HEK293 (cell line): ENCODE measurements at regions not wholly inside any gene's neighbourhood (a gene's known extent, or its start where the extent isn't known, plus 50 kb on each side); places are given as distances from the start of the nearest gene placed in this dataset.

ENCODE experiments used
- CTCF ChIA-PET: fragments of 350-600 bp; formaldehyde crosslinking; extraction: SDS; loops from one replicate; lab custom pipeline; 2021; ENCODE audit warnings: antibody characterized with exemption; lab: Yijun Ruan, JAX
- POLR2A ChIA-PET: fragments of 300-600 bp; formaldehyde crosslinking; extraction: SDS; loops from one replicate; lab custom pipeline; 2020; ENCODE audit warnings: antibody characterized with exemption, inconsistent platforms; lab: Yijun Ruan, JAX
- H3K27ac ChIP-seq: fragments of 200-500 bp; sonication (Bioruptor generic); 2 replicates; pipeline ENCODE4 v1.5.1; 2014; ENCODE audit warnings: low read depth, low read length, control low read depth, inconsistent platforms; ENCODE audit errors: extremely low read depth
- H3K36me3 ChIP-seq, 2 experiments: fragments of 200-500 bp in 1 of 2; sonication (Bioruptor generic) in 1 of 2; 1 replicate in 1 of 2; 2 replicates in 1 of 2; pipeline ENCODE4 v1.5.1; 2014 to 2017; ENCODE audit warnings: inconsistent platforms in 2 of 2, low read length in 2 of 2; ENCODE audit not compliant: control insufficient read depth in 2 of 2, insufficient read depth in 1 of 2
- H3K4me1 ChIP-seq: fragments of 200-500 bp; sonication (Bioruptor generic); 2 replicates; pipeline ENCODE4 v1.5.1; 2014; ENCODE audit warnings: mild to moderate bottlenecking, low read length, inconsistent platforms; ENCODE audit not compliant: control insufficient read depth, insufficient read depth
- H3K4me3 ChIP-seq: 2 replicates; pipeline ENCODE4 v1.5.1; 2011; ENCODE audit warnings: low read depth, mild to moderate bottlenecking, control low read depth, low read length, moderate library complexity
- H3K9me3 ChIP-seq: fragments of 200-500 bp; sonication (Bioruptor generic); 2 replicates; pipeline ENCODE4 v1.5.1; 2014; ENCODE audit warnings: low read depth, low read length, inconsistent platforms; ENCODE audit not compliant: control insufficient read depth, insufficient read depth
- FEZF1 ChIP-seq: fragments of 450-650 bp; formaldehyde crosslinking; IDR thresholded peaks from 2 replicates; pipeline ENCODE4 v1.5.1; 2016; ENCODE audit warnings: missing biosample characterization, missing genetic modification characterization
- KLF10 ChIP-seq: fragments of 450-650 bp; IDR thresholded peaks from 2 replicates; pipeline ENCODE4 v1.5.1; 2018; ENCODE audit warnings: missing biosample characterization, mild to moderate bottlenecking, missing genetic modification characterization
- KLF7 ChIP-seq: fragments of 450-650 bp; formaldehyde crosslinking; IDR thresholded peaks from 2 replicates; pipeline ENCODE4 v1.5.1; 2016; ENCODE audit warnings: missing biosample characterization, missing genetic modification characterization, borderline replicate concordance
- MYNN ChIP-seq: fragments of 450-650 bp; formaldehyde crosslinking; IDR thresholded peaks from 2 replicates; pipeline ENCODE4 v1.5.1; 2016; ENCODE audit warnings: missing biosample characterization, missing genetic modification characterization, borderline replicate concordance
- SP7 ChIP-seq: fragments of 450-650 bp; formaldehyde crosslinking; IDR thresholded peaks from 2 replicates; pipeline ENCODE4 v1.5.1; 2016; ENCODE audit warnings: missing biosample characterization, missing genetic modification characterization
- ZBTB1 ChIP-seq: fragments of 450-650 bp; formaldehyde crosslinking; IDR thresholded peaks from 2 replicates; pipeline ENCODE4 v1.5.1; 2016; ENCODE audit warnings: missing biosample characterization, missing genetic modification characterization
- ZBTB21 ChIP-seq: fragments of 450-650 bp; formaldehyde crosslinking; IDR thresholded peaks from 2 replicates; pipeline ENCODE4 v1.5.1; 2017; ENCODE audit warnings: missing biosample characterization, missing genetic modification characterization
- ZBTB49 ChIP-seq: fragments of 450-650 bp; formaldehyde crosslinking; IDR thresholded peaks from 2 replicates; pipeline ENCODE4 v1.5.1; 2016; ENCODE audit warnings: missing biosample characterization, missing genetic modification characterization, low read depth
- ZFHX2 ChIP-seq: fragments of 450-650 bp; formaldehyde crosslinking; conservative IDR thresholded peaks from 2 replicates; pipeline ENCODE4 v1.5.1; 2016; ENCODE audit warnings: missing biosample characterization, missing genetic modification characterization
- ZFP41 ChIP-seq: fragments of 450-650 bp; formaldehyde crosslinking; IDR thresholded peaks from 2 replicates; pipeline ENCODE4 v1.5.1; 2016; ENCODE audit warnings: missing biosample characterization, missing genetic modification characterization, borderline replicate concordance
- ZNF10 ChIP-seq: fragments of 450-650 bp; formaldehyde crosslinking; IDR thresholded peaks from 2 replicates; pipeline ENCODE4 v1.5.1; 2017; ENCODE audit warnings: missing biosample characterization, missing genetic modification characterization
- ZNF132 ChIP-seq: fragments of 450-650 bp; formaldehyde crosslinking; IDR thresholded peaks from 2 replicates; pipeline ENCODE4 v1.5.1; 2017; ENCODE audit warnings: missing biosample characterization, missing genetic modification characterization, borderline replicate concordance
- ZNF157 ChIP-seq: fragments of 450-650 bp; formaldehyde crosslinking; IDR thresholded peaks from 2 replicates; pipeline ENCODE4 v1.5.1; 2016; ENCODE audit warnings: missing biosample characterization, missing genetic modification characterization
- ZNF202 ChIP-seq: fragments of 450-650 bp; formaldehyde crosslinking; IDR thresholded peaks from 2 replicates; pipeline ENCODE4 v1.5.1; 2016; ENCODE audit warnings: missing biosample characterization, missing genetic modification characterization, borderline replicate concordance
- ZNF280D ChIP-seq: fragments of 450-650 bp; formaldehyde crosslinking; IDR thresholded peaks from 2 replicates; pipeline ENCODE4 v1.5.1; 2016; ENCODE audit warnings: missing biosample characterization, missing genetic modification characterization
- ZNF354C ChIP-seq: fragments of 450-650 bp; formaldehyde crosslinking; IDR thresholded peaks from 2 replicates; pipeline ENCODE4 v1.5.1; 2016; ENCODE audit warnings: missing biosample characterization, missing genetic modification characterization, low read depth, borderline replicate concordance
- ZNF37A ChIP-seq: fragments of 450-650 bp; IDR thresholded peaks from 2 replicates; pipeline ENCODE4 v1.5.1; 2018; ENCODE audit warnings: missing biosample characterization, missing genetic modification characterization
- ZNF391 ChIP-seq: fragments of 450-650 bp; formaldehyde crosslinking; IDR thresholded peaks from 2 replicates; pipeline ENCODE4 v1.5.1; 2016; ENCODE audit warnings: low read depth, missing biosample characterization, missing genetic modification characterization, borderline replicate concordance
- ZNF560 ChIP-seq: fragments of 450-650 bp; formaldehyde crosslinking; IDR thresholded peaks from 2 replicates; pipeline ENCODE4 v1.5.1; 2017; ENCODE audit warnings: missing biosample characterization, missing genetic modification characterization, borderline replicate concordance
- ZNF621 ChIP-seq: fragments of 450-650 bp; formaldehyde crosslinking; IDR thresholded peaks from 2 replicates; pipeline ENCODE4 v1.5.1; 2017; ENCODE audit warnings: missing biosample characterization, missing genetic modification characterization
- ZNF623 ChIP-seq: fragments of 450-650 bp; formaldehyde crosslinking; IDR thresholded peaks from 2 replicates; pipeline ENCODE4 v1.5.1; 2016; ENCODE audit warnings: missing biosample characterization, missing genetic modification characterization
- ZNF624 ChIP-seq: fragments of 450-650 bp; formaldehyde crosslinking; IDR thresholded peaks from 2 replicates; pipeline ENCODE4 v1.5.1; 2017; ENCODE audit warnings: missing biosample characterization, missing genetic modification characterization
- ZNF626 ChIP-seq: fragments of 450-650 bp; sonication (Bioruptor Pico); formaldehyde crosslinking; IDR thresholded peaks from 2 replicates; pipeline ENCODE4 v1.5.1; 2018; ENCODE audit warnings: missing biosample characterization, missing genetic modification characterization, inconsistent platforms
- ZNF639 ChIP-seq: fragments of 450-650 bp; formaldehyde crosslinking; IDR thresholded peaks from 2 replicates; pipeline ENCODE4 v1.5.1; 2016; ENCODE audit warnings: missing biosample characterization, missing genetic modification characterization
- ZNF658 ChIP-seq: fragments of 450-650 bp; formaldehyde crosslinking; IDR thresholded peaks from 2 replicates; pipeline ENCODE4; 2016; ENCODE audit warnings: missing biosample characterization, missing genetic modification characterization
- ZNF830 ChIP-seq: fragments of 450-650 bp; IDR thresholded peaks from 2 replicates; pipeline ENCODE4 v1.5.0; 2018; ENCODE audit warnings: missing biosample characterization, missing genetic modification characterization, low read depth, mild to moderate bottlenecking, moderate library complexity
- ZNF837 ChIP-seq: fragments of 450-650 bp; formaldehyde crosslinking; IDR thresholded peaks from 2 replicates; pipeline ENCODE4 v1.5.1; 2016; ENCODE audit warnings: missing biosample characterization, missing genetic modification characterization

- Histone ChIP-seq H3K36me3 (no peaks in the 10 kb centered on the region), H3K4me3 (no peak overlapping the region), H3K4me1 (no peaks in the 10 kb centered on the region), H3K9me3 (no peaks in the 10 kb centered on the region), H3K27ac (no peak overlapping the region)
- no peak for TF ChIP-seq ZFHX2 (tag by site-specific recombination)
- no peak for TF ChIP-seq ZNF560 (tag by site-specific recombination)
- TF ChIP-seq KLF7 (tag by site-specific recombination): no peak
- TF ChIP-seq ZNF391 (tag by site-specific recombination): no peak
- no peak for TF ChIP-seq ZNF280D (tag by site-specific recombination)
- no peak for TF ChIP-seq ZNF10 (tag by site-specific recombination)
- TF ChIP-seq ZNF639 (tag by site-specific recombination): no peak
- TF ChIP-seq ZNF837 (tag by site-specific recombination): no peak
- TF ChIP-seq ZNF623: no peak
- TF ChIP-seq FEZF1 (tag by site-specific recombination): no peak
- no peak for TF ChIP-seq ZNF626 (tag by site-specific recombination)
- POLR2A ChIA-PET: no interaction called here
- CTCF ChIA-PET: no interaction called here
Measured at GRCh38 chr10:78393094-78393493, 359.4 kb downstream of the RPS24 start.

DNA sequence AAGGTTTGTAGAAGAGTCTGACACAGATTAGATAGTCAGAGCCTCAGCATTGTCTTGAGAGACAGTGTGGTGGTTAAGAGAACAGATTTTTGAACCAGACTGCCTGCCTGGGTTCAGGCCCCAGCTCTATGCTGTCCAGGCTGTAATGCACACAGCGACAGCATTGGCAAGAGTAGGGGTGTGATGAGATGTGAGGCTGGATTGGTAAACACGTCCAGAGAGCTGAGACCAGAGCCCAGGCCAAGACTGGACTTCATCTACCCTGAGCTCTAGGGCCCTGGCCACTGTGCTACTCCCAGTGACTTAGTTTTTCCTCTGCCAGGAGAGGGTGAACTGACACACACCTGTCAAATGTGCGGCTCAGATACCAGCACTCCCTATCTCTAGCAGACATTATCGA lies 360.4 kb downstream of the RPS24 start:
- TF ChIP-seq ZNF658 (tag by site-specific recombination) (no peak), KLF10 (tag by site-specific recombination) (no peak), ZBTB1 (no peak), SP7 (tag by site-specific recombination) (no peak), ZNF37A (tag by site-specific recombination) (no peak), ZNF624 (tag by site-specific recombination) (no peak), ZBTB49 (tag by site-specific recombination) (no peak), FEZF1 (tag by site-specific recombination) (no peak), ZNF621 (no peak), ZNF202 (no peak), MYNN (tag by site-specific recombination) (no peak), ZNF830 (no peak), ZFP41 (no peak), ZNF391 (tag by site-specific recombination) (no peak), ZNF157 (tag by site-specific recombination) (no peak), ZNF354C (tag by site-specific recombination) (no peak), ZNF132 (tag by site-specific recombination) (no peak), ZBTB21 (no peak)
- no peak overlapping the region for H3K4me3 ChIP-seq
- H3K27ac ChIP-seq: no peak overlapping the region
- CTCF ChIA-PET: interaction anchor here (0.6 kb wide), 1 partner anchor 20 kb away, joined by 4 read pairs; no protein-coding TSS in a partner anchor
- H3K36me3 ChIP-seq: no peaks in the 10 kb centered on the region
- no peaks in the 10 kb centered on the region for H3K4me1 ChIP-seq
- H3K9me3 ChIP-seq: no peaks in the 10 kb centered on the region
- POLR2A ChIA-PET: no interaction called here
